Endothelial cell of umbilical vein (primary cell): ENCODE measurements at regions not wholly inside any gene's neighbourhood (a gene's known extent, or its start where the extent isn't known, plus 50 kb on each side); places are given as distances from the start of the nearest gene placed in this dataset.

Experiments
- BruUV-seq: library from RNA; stranded (reverse); fragments of 400-500 nt; replicated peaks from 2 replicates; lab custom pipeline; 2021; lab: Mats Ljungman, UMichigan
- CTCF ChIA-PET: fragments of 300-600, 350-600 bp; sonication (Branson Sonifier 250); formaldehyde crosslinking; loops from one replicate; lab custom pipeline; 2021; ENCODE audit warnings: antibody characterized with exemption, inconsistent platforms; lab: Charles Lee
- POLR2A ChIA-PET: fragments of 300-600, 350-600 bp; sonication (Branson Sonifier 250); formaldehyde crosslinking; loops from one replicate; lab custom pipeline; 2021; ENCODE audit warnings: antibody characterized with exemption, inconsistent platforms; lab: Charles Lee
- DNase-seq: peaks from one replicate; pipeline ENCODE4 v3.0.0-alpha.2; 2011; ENCODE audit warnings: low read depth, low spot score
- FAIRE-seq: peaks from 2 replicates; lab custom pipeline; 2011; peaks lifted over from hg19 to GRCh38; lab: Jason Lieb, UNC
- H2AFZ ChIP-seq: 2 replicates; pipeline ENCODE4 v1.6.0; 2012; ENCODE audit warnings: low read depth, low read length, control low read depth, inconsistent platforms
- H3K27ac ChIP-seq: 2 replicates; pipeline ENCODE4 v1.5.1; 2011; ENCODE audit warnings: low read depth, mild to moderate bottlenecking, control low read depth, low read length, moderate library complexity; ENCODE audit not compliant: insufficient read depth
- H3K27me3 ChIP-seq, 2 experiments: 2 replicates each; pipeline versions ENCODE4 v1.6.0 to v1.6.1; 2011; ENCODE audit warnings: low read length in 2 of 2, mixed read lengths in 1 of 2; ENCODE audit not compliant: control insufficient read depth in 2 of 2, insufficient read depth in 2 of 2
- H3K36me3 ChIP-seq, 2 experiments: 2 replicates in 1 of 2; 3 replicates in 1 of 2; pipeline ENCODE4 v1.5.1; 2011; ENCODE audit warnings: low read length in 2 of 2, mild to moderate bottlenecking in 1 of 2, moderate library complexity in 1 of 2; ENCODE audit not compliant: control insufficient read depth in 2 of 2, insufficient read depth in 2 of 2; ENCODE audit errors: extremely low read depth in 1 of 2
- H3K4me1 ChIP-seq: 3 replicates; pipeline ENCODE4 v1.5.1; 2011; ENCODE audit warnings: mild to moderate bottlenecking, low read length; ENCODE audit not compliant: control insufficient read depth, insufficient read depth; ENCODE audit errors: extremely low read depth
- H3K4me2 ChIP-seq: 2 replicates; pipeline ENCODE4 v1.6.1; 2011; ENCODE audit warnings: low read length, control low read depth, mixed read lengths; ENCODE audit not compliant: insufficient read depth
- H3K4me3 ChIP-seq, 3 experiments: fragments of 200-600 bp in 1 of 3; sonication (generic), shearing (Covaris generic) in 1 of 3; replicated peaks in 1 of 3; 2 replicates each; pipeline ENCODE4 v1.5.1; 2011 to 2016; ENCODE audit warnings: control low read depth in 3 of 3, low read length in 3 of 3, mild to moderate bottlenecking in 2 of 3, inconsistent platforms in 1 of 3, low read depth in 1 of 3, moderate library complexity in 1 of 3; ENCODE audit not compliant: insufficient read depth in 1 of 3
- H3K79me2 ChIP-seq: 2 replicates; pipeline ENCODE4 v1.6.0; 2012; ENCODE audit warnings: low read length, inconsistent platforms; ENCODE audit not compliant: control insufficient read depth, insufficient read depth
- H3K9ac ChIP-seq: replicated peaks from 2 replicates; pipeline ENCODE3; 2011; ENCODE audit warnings: low read length, control low read depth; ENCODE audit not compliant: insufficient read depth; ENCODE audit errors: extremely low read depth
- H3K9me1 ChIP-seq: replicated peaks from 3 replicates; pipeline ENCODE4 v1.6.0; 2011; ENCODE audit warnings: mild to moderate bottlenecking, low read length; ENCODE audit not compliant: control insufficient read depth, insufficient read depth; ENCODE audit errors: extremely low read depth
- H3K9me3 ChIP-seq: replicated peaks from 2 replicates; pipeline ENCODE4 v1.5.1; 2012; ENCODE audit warnings: low read length, inconsistent platforms; ENCODE audit not compliant: control insufficient read depth, insufficient read depth
- H4K20me1 ChIP-seq: replicated peaks from 2 replicates; pipeline ENCODE3; 2011; ENCODE audit warnings: mild to moderate bottlenecking, low read length; ENCODE audit not compliant: control insufficient read depth, insufficient read depth; ENCODE audit errors: extremely low read depth
- EZH2 ChIP-seq: IDR thresholded peaks from 2 replicates; pipeline ENCODE4 v1.6.1; 2012; ENCODE audit warnings: borderline replicate concordance, low read depth, mild to moderate bottlenecking, moderate library complexity, low read length, inconsistent platforms; ENCODE audit not compliant: severe bottlenecking
- FOS ChIP-seq: IDR thresholded peaks from 2 replicates; pipeline ENCODE4 v1.6.1; 2011; ENCODE audit warnings: mild to moderate bottlenecking, low read length, moderate library complexity, borderline replicate concordance; ENCODE audit not compliant: insufficient read depth
- GATA2 ChIP-seq: IDR thresholded peaks from 2 replicates; pipeline ENCODE4 v1.7.0; 2011; ENCODE audit warnings: low read depth, mild to moderate bottlenecking, moderate library complexity, mixed read lengths, low read length; ENCODE audit not compliant: insufficient read length, insufficient read depth
- JUN ChIP-seq: IDR thresholded peaks from 2 replicates; pipeline ENCODE4 v1.6.1; 2011; ENCODE audit warnings: borderline replicate concordance, low read depth; ENCODE audit not compliant: insufficient read length, insufficient read depth
- MYC ChIP-seq: IDR thresholded peaks from one replicate; pipeline ENCODE4 v1.6.1; 2011; ENCODE audit warnings: mild to moderate bottlenecking, low read depth, low read length
- POLR2A ChIP-seq: IDR thresholded peaks from 2 replicates; pipeline ENCODE4 v1.6.1; 2012; ENCODE audit warnings: low read depth, mild to moderate bottlenecking, control low read depth, low read length
- POLR2AphosphoS5 ChIP-seq: IDR thresholded peaks from 2 replicates; pipeline ENCODE4 v1.6.1; 2012; ENCODE audit warnings: low read depth, mild to moderate bottlenecking, control low read depth, low read length, moderate library complexity; ENCODE audit not compliant: insufficient read depth
- dilution Hi-C: fragments of 300-500 bp; cut with MboI; formaldehyde crosslinking; loops from one replicate; pipeline ENCODE4 v1.15.0; 2019; ENCODE audit warnings: low sequenced_read_pairs; ENCODE audit not compliant: extremely low pct_ligation_motif_present
- intact Hi-C: fragments of 100-400 bp; cut with micrococcal nuclease; formaldehyde crosslinking; loops from one replicate; pipeline ENCODE4 v1.10.0; 2022
- TF ChIP-seq, protein P1 (sequence below): IDR thresholded peaks from 2 replicates; pipeline ENCODE4 v1.6.1; 2011; ENCODE audit not compliant: insufficient read depth, insufficient read length
- TF ChIP-seq, protein P2 (sequence below), 2 donors: IDR thresholded peaks; 1 replicate in 1 of 2; 2 replicates in 1 of 2; pipeline ENCODE4 v1.5.1; 2011; ENCODE audit warnings: low read length in 2 of 2, mild to moderate bottlenecking in 2 of 2, moderate library complexity in 2 of 2, control low read depth in 1 of 2, inconsistent platforms in 1 of 2, low read depth in 1 of 2; ENCODE audit not compliant: insufficient read depth in 1 of 2; ENCODE audit errors: extremely low read depth in 1 of 2

DNA sequence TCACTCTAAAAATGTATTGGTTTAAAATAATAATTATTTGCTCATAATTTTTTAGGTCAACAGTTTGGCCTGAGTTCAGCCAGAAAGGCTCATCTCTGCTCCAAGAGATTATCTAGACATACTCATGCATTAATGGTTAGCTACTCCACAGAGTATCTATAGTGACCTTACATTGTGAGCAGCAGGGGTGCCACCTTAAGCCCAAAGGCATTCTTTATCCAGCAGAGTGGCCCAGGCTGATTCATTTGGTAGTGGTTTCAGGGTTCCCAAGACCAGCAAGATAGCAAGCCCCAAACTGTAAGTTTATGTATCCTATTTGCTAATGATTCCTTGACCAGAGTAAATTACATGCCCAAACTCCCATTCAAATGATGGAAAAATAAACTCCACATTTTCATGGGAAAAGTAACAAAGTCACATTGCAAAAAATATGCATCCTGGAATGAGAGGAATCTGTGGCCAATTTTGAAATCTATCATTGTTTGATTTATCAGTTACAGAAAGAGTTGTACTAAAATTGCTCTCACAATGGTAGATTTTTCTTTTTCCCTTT is 182.6 kb upstream of the KCNK2 start:
- H3K9me3 ChIP-seq: no peaks in the 10 kb centered on the region

More for the DNA sequence above, 182.6 kb upstream of the KCNK2 start:
- DNase-seq (no peak), FAIRE-seq (no peak)
- Histone ChIP-seq H3K9ac (no peak overlapping the region), H4K20me1 (no peaks in the 10 kb centered on the region), H3K27ac (no peak overlapping the region), H3K27me3 (no peaks in the 10 kb centered on the region), H3K9me1 (no peaks in the 10 kb centered on the region), H3K4me1 (peaks cover 28% of the 10 kb centered on the region), H3K4me3 (no peak overlapping the region), H3K79me2 (no peaks in the 10 kb centered on the region), H2AFZ (no peak overlapping the region), H3K4me2 (no peak overlapping the region), H3K36me3 (no peaks in the 10 kb centered on the region)
- BruUV-seq: no TSS peak
- intact Hi-C loops: no loop called here
- ChIA-PET CTCF (interaction anchor here (0.9 kb wide), 1 partner anchor 91 kb away, joined by 3 read pairs; no protein-coding TSS in a partner anchor), POLR2A (no interaction called here)
- TF ChIP-seq POLR2A (no peak), POLR2AphosphoS5 (no peak), FOS (no peak), GATA2 (no peak), MYC (no peak), EZH2 (no peak), JUN (no peak)
- TF ChIP-seq, protein P1, sequence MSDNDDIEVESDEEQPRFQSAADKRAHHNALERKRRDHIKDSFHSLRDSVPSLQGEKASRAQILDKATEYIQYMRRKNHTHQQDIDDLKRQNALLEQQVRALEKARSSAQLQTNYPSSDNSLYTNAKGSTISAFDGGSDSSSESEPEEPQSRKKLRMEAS: no peak
- TF ChIP-seq, protein P2, sequence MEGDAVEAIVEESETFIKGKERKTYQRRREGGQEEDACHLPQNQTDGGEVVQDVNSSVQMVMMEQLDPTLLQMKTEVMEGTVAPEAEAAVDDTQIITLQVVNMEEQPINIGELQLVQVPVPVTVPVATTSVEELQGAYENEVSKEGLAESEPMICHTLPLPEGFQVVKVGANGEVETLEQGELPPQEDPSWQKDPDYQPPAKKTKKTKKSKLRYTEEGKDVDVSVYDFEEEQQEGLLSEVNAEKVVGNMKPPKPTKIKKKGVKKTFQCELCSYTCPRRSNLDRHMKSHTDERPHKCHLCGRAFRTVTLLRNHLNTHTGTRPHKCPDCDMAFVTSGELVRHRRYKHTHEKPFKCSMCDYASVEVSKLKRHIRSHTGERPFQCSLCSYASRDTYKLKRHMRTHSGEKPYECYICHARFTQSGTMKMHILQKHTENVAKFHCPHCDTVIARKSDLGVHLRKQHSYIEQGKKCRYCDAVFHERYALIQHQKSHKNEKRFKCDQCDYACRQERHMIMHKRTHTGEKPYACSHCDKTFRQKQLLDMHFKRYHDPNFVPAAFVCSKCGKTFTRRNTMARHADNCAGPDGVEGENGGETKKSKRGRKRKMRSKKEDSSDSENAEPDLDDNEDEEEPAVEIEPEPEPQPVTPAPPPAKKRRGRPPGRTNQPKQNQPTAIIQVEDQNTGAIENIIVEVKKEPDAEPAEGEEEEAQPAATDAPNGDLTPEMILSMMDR (IDR thresholded peaks at IDR 0.05; ENCODE audit: extremely low read depth in 1 of 2, insufficient read depth in 1 of 2, low read depth in 1 of 2, low read length in 2 of 2): no peak
- dilution Hi-C loops: no loop called here
